Left ventricle myocardium superior (tissue), 1 donor: ENCODE measurements at regions not wholly inside any gene's neighbourhood (a gene's known extent, or its start where the extent isn't known, plus 50 kb on each side); places are given as distances from the start of the nearest gene placed in this dataset.
"Not testable (repeated sequence)": the region's sequence is repeated elsewhere in the genome, so short reads cannot be mapped to it uniquely, and the experiment has no call there.

ENCODE experiments used
- ATAC-seq: fragments of 200-7000 bp; cut with Tn5 transposase; one replicate; pipeline ENCODE4 v1.9.1; 2020; ENCODE audit warnings: mild to moderate bottlenecking, moderate library complexity
- DNase-seq: peaks from one replicate; pipeline ENCODE4 v3.0.0-alpha.2; 2020
- intact Hi-C: fragments of 100-400 bp; cut with micrococcal nuclease; formaldehyde crosslinking; loops from one replicate; pipeline ENCODE4 v1.11.0; 2022
- donor health status: DM: no; HTN: yes; CAD: no; lungs with severe emphysema.

DNA sequence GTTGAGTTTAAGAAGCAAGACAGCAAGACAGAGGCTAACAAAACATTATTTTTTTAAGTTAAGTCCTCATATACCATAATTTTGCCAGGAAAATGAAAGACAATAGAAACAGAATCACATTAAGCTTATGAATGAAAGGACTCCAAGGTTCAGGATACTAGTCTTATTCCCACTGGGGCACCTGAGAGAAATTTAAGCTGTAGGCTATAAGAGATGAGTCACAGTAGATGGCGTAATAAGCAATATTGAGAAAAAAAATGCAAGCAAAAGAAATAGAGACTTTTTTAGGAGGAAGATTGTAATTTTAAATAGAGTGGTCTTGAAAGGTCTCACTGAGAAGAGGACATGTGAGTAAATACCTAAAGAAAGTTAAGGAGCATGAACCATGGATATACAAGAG lies 57.1 kb upstream of the KIF2B start:
- intact Hi-C loops = no loop called here
- DNase-seq (no peak), ATAC-seq (no peak)

DNA sequence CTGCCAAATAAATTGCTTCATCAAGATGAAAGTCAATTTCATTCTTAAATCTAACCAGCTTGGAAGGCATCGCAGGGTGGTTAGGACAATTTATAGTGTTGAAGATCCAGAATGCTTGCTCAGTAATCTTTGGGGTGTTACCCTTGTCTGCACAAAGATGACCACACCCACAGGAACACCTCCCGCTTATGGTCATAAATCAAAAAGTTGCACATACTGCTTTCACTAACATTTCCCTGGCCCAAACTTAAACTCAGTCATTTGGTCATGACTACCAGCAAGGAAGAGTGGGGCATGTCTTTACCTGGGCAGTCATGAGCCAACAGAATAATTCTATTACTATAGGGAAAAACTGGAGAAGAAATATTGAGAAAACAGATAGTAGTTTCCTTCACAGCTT lies 57.6 kb upstream of the KIF2B start:
- DNase-seq (no peak), ATAC-seq (no peak)
- intact Hi-C loops = no loop called here

DNA sequence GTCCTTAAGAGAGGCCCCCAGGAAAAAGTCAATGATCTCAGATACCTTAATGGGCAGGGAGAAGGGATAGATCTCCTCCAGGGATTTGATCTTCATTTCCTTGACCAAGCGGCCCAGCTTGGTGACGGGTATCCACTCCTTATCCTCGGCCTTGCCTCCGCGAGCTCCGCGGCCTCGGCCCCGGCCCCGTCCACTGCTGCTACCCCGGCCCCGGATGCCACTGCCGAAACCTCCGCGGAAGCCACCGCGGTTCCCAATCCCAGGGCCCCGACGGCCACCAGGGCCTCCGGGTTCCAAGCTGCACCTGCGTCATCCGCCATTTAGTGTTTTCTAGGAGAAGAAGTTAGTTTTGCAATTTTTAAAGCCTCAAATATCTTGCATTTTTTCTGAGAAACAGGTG lies 65.2 kb upstream of the KIF2B start:
- intact Hi-C loops = no loop called here
- ATAC-seq = no peak

DNA sequence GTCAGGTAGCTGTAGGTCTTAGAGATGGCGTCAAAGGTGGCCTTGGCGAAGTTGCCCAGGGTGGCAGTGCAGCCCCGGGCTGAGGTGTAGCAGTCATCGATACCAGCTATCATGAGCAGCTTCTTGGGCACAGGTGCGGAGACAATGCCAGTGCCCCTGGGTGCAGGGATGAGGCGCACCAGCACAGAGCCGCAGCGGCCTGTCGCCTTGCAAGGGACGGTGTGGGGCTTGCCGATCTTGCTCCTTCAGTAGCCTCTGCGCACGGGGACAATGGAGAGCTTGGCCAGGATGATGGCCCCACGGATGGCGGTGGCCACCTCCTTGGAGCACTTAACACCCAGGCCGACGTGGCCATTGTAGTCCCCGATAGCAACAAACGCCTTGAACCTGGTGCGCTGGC lies 65.6 kb upstream of the KIF2B start:
- intact Hi-C loops, ATAC-seq: not testable (repeated sequence)
- DNase-seq = peak; percentile 21

More for the DNA sequence above, 65.2 kb upstream of the KIF2B start:
- no peak for DNase-seq

DNA sequence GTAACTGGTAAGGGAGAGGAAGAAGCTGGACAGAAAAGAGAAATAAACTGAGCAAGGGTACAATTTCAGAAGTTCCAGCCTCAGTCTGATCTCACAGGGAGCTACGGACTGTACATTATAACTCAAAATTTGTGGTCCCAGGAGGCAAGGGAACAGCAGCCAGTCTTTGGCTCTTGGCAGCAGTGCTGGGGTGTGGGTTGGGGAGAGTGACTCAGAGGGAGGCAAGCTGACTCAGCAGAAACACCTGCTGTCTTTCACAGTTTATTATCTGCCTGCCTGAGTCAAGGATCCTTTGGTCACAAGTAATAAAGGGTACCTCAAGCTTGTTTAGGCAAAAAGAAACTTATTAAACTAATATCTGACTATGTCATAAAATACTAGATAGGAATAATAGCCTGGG lies 73.5 kb upstream of the KIF2B start:
- DNase-seq (no peak), ATAC-seq (no peak)

DNA sequence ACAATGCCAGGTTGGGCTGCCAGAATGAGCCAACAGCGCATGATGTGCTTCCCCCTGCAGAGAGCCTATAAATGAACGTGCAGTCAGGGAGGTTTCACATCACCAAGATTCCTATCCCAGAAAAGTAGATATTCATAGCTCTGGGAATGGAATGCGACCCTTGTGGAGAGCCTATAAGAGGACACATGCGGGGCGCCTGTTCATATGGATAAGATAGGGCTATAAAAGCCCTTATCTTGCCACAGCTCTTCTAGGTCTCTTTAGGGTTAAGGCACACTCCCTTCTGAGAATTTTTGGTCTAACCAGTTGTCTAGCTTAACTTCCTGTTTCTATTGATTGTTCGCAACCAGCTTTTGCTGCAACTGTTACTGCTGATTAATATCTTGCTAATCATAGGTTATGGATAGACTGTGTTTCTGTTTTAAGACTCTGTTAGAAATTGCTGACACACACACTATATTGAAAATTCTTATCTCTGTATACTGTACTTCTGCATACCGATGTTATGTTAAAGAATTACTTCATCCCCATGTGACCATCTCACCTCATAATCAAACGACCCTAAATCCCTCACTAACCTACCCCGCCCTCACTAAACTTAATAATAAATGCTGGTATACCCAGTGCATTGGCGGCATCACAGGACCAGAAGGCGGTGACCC lies 74.4 kb upstream of the KIF2B start:
- ATAC-seq, DNase-seq, intact Hi-C loops: not testable (repeated sequence)

More for the DNA sequence above, 73.5 kb upstream of the KIF2B start:
- intact Hi-C loops = no loop called here

DNA sequence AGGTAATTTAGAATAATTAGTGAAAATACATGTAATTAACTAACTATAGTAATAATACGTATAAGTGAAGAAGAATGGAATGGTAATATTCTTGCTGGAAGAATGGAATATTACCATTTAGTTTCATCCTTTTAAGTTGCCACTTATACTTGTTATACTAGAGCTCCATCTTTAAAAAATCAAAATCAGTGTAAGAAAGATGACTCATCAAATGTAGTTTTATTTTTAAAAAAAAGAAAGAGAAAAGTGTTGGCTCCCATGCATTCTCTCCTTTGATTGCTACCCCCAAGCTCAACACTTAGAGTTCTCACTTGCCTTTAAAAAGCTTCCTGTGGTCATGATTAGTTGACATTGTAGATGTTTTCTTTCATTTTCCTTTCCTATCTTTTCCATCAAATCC lies 82.4 kb upstream of the KIF2B start:
- intact Hi-C loops = no loop called here
- no peak for DNase-seq
- no peak for ATAC-seq

DNA sequence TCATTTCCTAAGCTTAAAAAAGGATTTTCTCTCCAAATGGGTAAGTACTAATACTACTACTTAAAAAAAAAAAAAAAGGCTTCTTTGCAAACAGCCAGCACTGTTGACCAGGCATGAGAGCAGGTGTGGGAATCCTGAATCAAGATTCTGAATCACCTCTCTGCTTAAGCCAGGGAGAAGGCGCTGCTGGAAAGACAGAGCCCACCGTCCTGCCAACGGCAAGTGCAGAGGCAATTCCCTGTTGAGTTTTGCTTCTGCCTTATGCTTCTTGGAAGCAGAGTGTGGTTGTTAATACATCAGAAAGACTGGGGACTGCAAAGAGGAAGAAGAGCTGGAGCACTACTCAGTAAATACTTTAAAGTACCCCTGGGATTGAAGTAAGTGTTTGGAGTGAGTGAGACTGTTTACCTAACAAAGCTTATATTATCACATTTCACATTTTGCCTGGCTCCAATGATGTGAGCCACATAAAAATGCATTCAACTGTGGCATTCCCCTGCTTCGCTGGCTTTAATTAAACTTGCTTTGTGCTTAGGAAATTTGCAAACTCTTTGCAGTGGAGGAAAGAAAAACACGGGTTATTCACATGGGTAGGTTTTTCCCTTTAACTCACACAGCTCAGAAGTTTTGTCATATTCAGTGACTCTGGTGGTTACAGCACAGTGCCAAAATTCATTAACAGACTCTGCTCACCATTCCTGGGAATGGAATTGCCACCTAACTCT lies 86.0 kb upstream of the KIF2B start:
- DNase-seq (no peak), ATAC-seq (no peak)
- intact Hi-C loops = no loop called here

DNA sequence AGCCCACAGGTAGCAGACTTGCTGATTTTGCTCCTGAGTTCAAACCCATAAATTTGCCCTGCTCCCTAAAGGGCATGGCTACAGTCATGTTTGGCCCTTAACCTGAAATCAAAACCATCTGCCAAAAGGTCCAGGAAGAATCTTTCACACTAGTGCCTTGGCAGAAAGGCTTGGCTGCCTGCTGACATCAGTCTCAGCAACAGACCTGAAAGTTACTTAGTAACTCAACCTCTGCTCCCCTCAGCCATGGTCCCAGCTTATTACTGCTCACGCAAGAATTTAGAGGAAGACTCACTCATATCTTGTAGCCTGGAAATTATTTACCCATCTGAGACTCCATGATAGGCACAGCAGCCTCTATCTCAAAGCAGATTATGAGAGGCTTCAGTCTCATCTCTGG lies 98.0 kb upstream of the KIF2B start:
- DNase-seq (no peak), ATAC-seq (no peak)
- intact Hi-C loops = no loop called here

DNA sequence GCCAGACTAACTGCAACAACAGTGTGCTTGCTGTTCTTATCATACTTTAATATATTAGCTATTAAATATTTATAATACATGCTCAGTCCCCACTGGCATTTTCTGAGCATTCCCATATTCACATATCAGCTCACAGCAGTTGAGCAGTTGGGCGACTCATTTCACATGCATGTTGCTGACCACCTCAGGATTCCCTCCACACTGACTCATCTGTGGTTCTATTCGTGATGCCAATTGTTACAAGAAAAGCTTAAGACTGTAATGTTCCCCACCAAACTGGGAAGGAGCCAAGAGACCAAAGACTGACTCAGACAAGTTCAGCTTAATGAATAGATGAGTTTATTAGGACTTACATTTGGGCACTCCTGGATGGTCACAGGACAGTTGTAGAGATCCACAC lies 100.3 kb upstream of the KIF2B start:
- intact Hi-C loops = no loop called here
- DNase-seq (no peak), ATAC-seq (no peak)

DNA sequence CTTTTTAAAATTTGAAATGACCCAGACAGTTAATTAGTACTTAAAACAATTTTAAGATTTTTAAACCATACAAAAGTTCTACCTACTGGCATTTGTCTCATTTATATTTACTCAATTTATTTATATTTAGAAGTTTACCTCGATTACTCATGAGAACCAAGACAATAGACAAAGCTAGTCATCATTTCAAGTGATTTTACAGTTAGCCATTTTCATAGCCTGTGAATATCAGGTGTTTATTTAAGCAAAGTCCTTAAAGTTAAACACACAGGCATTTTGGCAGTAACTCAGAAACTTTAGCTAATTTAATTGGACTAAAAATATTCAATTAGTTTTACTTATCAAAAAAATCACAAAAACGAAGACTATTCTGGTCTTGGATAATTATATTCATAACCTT lies 101.6 kb upstream of the KIF2B start:
- ATAC-seq = no peak
- no peak for DNase-seq
- intact Hi-C loops = no loop called here

DNA sequence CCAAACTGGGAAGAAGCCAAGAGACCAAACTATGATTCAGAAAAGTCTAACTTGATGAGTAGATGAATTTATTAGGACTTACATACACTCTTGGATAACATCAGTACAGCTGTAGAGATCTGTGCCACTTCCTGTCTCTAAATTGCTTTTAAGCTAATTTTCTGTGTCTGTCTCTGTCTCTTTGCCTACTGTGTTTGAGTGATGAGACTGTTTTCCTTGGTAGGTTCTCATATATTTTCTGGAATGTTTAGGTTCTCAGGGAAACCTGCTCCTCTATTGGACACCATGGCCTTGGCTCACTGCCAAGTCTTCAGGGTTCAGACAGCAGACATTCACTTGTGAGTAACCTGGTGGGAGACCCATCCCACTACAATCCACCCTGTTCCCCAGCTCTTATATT lies 103.5 kb upstream of the KIF2B start:
- DNase-seq = no peak
- intact Hi-C loops = no loop called here
- no peak for ATAC-seq

DNA sequence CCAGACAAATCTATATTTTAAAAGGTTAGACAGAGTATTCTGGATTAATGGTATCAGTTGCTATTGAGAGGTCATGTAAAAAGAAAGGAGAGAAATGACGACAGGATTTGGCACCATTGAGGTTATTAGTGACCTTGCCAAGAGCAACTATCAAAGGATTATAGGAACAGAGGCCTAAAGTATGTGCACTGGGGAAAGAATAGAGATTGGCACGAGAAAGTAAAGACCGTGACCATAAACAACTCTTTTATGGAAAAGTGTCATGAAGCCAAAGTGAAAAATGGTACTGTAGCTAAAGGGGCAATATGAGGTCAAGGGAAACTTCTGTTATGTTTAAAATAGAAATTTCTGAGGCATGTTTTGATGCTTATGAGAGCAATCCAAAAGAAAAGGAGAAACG lies 115.2 kb upstream of the KIF2B start:
- no peak for ATAC-seq
- intact Hi-C loops = no loop called here
- no peak for DNase-seq

DNA sequence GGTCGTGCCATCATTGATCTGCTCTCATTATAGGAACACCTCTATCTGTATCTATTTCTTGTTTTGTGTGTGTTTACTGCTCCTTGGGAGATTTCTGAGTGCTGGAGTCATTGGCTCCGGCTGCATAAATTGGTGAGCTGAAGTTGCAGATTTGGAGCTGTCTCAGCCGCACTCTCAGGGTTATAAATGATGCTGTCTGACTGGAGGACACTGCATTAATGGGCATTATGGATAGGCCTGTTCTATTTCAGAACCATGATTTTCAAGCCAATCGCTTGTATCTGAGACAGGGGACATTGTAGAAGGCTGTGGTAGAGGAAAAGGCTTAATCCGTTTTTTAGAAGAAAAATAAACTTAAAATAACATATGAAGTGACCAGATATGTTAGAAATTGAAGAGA lies 126.4 kb upstream of the KIF2B start:
- no peak for DNase-seq
- ATAC-seq = no peak
- intact Hi-C loops = no loop called here

DNA sequence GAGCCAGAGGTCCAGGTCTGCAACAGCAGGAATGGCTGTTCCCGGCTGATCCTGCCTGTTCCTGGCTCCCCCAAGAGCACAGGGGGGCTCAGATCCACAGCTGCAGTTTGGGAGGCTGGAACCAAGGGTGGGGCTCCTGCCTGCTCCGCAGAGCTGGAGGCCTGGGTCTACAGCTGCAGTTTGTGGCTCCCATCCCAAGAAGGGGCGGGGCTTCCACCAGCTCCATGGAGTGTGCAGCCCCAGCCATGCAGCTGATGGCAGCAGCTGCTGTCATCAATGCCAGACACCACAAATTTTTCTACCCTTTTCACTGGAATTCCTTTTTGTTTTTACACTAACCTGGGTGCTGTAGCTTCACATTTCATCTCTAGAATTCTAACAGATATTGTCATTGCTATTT lies 135.4 kb upstream of the KIF2B start:
- ATAC-seq = no peak
- DNase-seq = no peak
- intact Hi-C loops = no loop called here

DNA sequence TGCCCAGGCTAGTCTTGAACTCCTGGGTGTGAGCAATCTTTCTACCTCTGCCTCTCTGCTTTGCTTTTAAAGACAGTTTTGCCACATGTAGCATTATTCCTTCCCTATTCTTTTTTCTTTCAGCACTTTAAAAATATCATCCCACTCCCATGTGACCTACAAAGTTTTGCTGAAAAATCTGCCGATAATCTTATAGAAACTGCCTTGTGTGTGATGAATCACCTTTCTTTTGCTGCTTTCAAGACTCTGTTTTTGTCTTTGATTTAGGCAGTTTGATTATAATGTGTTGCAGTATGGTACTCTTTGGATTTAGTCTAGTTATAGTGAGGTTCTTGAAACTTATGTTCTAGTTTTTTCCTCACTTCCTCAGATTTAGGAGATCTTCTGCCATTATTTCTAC lies 142.0 kb upstream of the KIF2B start:
- intact Hi-C loops = no loop called here
- no peak for ATAC-seq

DNA sequence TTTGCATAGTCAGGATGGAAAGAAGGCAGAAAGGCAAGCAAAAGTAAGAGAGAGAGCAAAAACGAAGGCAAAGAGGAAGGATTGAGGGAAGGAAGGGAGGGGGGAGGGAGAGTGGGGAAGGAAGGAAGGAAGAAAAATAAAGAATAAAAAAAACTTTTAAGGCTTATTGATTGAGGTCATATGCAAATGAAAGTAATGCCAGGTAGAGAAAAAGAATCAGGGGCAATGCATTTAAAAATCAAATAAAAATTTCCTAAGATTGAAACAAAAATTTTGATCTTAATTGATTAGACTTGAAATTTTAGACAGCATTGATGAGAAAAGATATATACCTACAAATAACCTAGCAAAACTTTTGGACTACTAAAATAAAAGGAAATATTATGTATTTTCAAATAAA lies 153.9 kb upstream of the KIF2B start:
- no peak for ATAC-seq
- intact Hi-C loops = no loop called here
- DNase-seq = no peak

More for the DNA sequence above, 142.0 kb upstream of the KIF2B start:
- no peak for DNase-seq

DNA sequence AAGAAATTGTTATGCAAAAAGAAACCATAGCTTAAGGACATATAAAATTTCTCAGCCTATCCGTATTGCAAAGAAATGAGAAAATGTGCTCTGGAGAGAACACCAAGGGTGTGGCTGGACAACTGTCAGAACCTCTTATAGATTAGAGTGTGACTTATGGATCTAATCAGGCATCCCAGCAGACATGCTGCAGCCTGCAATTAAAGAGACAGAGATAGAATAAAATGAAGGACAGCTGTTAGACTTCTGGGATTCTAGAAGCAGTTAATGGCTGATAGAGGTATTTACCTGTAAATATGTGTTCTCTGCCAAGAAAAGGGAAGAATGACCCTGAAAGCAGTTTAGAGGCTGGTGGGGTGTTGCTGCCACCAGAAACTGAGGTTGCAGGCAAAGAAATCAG lies 160.1 kb upstream of the KIF2B start:
- intact Hi-C loops = no loop called here
- DNase-seq (no peak), ATAC-seq (no peak)

DNA sequence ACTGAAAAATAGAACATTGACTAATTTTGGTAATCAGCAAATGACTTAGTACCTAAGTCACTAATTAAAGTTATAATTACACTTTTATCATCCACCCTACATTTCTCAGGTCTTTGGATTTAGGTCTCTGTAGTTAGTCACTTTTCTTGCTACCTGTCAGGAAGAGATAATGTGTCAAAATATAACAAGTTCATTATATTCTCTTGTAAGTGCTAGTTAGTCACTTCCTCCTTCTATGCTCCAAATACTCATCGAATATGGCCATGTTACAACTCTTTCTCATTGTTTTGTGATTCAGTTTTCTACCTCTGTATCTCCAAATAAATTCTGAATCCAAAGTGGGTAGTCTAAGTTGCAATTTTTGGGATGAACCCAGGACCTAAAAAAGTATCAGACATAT lies 163.5 kb upstream of the KIF2B start:
- intact Hi-C loops = no loop called here
- DNase-seq (no peak), ATAC-seq (no peak)

DNA sequence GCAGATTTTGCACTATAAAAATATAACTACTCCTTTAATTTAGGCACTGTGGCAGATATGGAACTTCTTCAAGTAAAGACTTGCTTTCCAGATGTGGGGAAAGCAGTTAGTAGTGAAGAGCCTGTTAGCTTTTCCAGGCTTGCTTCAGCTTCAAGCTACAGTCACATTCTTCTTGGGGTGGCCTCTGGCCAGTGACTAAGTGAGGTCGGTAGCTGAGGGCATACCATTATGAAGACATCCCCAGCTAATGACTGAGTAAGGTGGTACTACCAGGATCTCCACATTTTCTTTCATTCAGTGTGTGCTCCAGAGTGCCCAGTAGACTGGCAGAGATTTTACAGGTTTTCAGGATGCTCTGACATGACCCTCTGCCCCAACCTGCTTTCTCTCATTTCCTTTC lies 167.1 kb upstream of the KIF2B start:
- intact Hi-C loops = no loop called here
- DNase-seq (no peak), ATAC-seq (no peak)

DNA sequence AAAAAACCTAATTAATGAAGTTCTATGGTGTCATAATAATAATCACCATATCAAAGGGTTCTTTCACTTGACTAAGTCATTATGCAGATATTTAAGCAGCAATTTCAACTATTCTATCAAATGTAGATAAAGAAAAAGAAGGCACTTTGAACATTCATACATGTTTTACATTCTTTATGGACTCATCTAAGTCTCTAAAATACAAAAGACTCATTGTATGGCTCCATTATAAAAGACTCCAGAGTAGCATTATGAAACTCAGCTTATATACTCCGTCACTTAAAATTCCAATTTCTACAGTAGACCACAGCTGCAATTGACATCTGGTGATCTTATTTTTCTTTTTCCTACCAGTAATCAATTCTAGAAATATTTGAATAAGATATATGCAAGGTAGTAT lies 173.5 kb upstream of the KIF2B start:
- no peak for ATAC-seq
- DNase-seq = no peak
- intact Hi-C loops = no loop called here
